ENCODE measurements at regions not wholly inside any gene's neighbourhood (a gene's known extent, or its start where the extent isn't known, plus 50 kb on each side); places are given as distances from the start of the nearest gene placed in this dataset.

DNA sequence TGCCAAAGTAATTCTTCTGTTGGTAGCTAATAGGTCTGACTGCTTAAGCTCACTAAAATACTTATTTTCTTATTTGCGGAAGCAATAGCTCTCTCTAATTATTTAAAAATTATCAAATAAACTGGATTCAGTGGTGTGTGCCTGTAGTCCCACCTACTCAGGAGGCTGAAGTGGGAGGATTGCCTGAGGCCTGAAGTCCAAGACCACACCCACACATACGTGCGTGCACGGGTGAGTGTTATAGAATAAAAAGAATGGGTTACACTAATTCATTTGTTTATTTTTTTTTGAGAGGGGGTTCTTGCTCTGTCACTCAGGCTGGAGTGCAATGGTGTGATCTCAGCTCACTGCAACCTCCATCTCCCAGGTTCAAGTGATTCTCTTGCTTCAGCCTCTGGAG is 94.2 kb upstream of the HNRNPU start:
- ATAC-seq, result no peak
- TF ChIP-seq, protein P1, sequence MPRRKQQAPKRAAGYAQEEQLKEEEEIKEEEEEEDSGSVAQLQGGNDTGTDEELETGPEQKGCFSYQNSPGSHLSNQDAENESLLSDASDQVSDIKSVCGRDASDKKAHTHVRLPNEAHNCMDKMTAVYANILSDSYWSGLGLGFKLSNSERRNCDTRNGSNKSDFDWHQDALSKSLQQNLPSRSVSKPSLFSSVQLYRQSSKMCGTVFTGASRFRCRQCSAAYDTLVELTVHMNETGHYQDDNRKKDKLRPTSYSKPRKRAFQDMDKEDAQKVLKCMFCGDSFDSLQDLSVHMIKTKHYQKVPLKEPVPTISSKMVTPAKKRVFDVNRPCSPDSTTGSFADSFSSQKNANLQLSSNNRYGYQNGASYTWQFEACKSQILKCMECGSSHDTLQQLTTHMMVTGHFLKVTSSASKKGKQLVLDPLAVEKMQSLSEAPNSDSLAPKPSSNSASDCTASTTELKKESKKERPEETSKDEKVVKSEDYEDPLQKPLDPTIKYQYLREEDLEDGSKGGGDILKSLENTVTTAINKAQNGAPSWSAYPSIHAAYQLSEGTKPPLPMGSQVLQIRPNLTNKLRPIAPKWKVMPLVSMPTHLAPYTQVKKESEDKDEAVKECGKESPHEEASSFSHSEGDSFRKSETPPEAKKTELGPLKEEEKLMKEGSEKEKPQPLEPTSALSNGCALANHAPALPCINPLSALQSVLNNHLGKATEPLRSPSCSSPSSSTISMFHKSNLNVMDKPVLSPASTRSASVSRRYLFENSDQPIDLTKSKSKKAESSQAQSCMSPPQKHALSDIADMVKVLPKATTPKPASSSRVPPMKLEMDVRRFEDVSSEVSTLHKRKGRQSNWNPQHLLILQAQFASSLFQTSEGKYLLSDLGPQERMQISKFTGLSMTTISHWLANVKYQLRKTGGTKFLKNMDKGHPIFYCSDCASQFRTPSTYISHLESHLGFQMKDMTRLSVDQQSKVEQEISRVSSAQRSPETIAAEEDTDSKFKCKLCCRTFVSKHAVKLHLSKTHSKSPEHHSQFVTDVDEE (CRISPR knock-in tag; IDR thresholded peaks at IDR 0.05), result no peak
- TF ChIP-seq CSDC2 (CRISPR knock-in tag; IDR thresholded peaks at IDR 0.05) (no peak), ZFP3 (CRISPR knock-in tag; IDR thresholded peaks at IDR 0.05) (no peak), TCF4 (CRISPR knock-in tag; IDR thresholded peaks at IDR 0.05; ENCODE audit: borderline replicate concordance) (no peak), PPARA (CRISPR knock-in tag; IDR thresholded peaks at IDR 0.05; ENCODE audit: borderline replicate concordance) (no peak), ZNF8 (CRISPR knock-in tag; IDR thresholded peaks at IDR 0.05) (no peak), GLIS3 (CRISPR knock-in tag; IDR thresholded peaks at IDR 0.05) (no peak)

DNA sequence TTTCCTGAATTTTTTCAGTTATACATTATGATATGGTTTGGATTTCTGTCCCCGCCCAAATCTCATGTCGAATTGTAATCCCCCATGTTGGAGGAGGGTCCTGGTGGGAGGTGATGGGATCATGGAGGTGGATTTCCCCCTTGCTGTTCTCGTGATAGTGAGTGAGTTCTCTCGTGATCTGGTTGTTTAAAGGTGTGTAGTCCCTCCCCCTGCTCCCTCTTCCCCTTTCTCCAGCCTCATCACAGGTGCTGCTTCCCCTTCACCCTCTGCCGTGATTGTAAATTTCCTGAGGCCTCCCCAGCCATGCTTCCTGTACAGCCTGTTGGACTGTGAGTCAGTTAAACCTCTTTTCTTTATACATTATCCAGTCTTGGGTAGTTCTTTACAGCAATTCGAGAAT is 93.2 kb upstream of the HNRNPU start:
- TF ChIP-seq, protein P2, sequence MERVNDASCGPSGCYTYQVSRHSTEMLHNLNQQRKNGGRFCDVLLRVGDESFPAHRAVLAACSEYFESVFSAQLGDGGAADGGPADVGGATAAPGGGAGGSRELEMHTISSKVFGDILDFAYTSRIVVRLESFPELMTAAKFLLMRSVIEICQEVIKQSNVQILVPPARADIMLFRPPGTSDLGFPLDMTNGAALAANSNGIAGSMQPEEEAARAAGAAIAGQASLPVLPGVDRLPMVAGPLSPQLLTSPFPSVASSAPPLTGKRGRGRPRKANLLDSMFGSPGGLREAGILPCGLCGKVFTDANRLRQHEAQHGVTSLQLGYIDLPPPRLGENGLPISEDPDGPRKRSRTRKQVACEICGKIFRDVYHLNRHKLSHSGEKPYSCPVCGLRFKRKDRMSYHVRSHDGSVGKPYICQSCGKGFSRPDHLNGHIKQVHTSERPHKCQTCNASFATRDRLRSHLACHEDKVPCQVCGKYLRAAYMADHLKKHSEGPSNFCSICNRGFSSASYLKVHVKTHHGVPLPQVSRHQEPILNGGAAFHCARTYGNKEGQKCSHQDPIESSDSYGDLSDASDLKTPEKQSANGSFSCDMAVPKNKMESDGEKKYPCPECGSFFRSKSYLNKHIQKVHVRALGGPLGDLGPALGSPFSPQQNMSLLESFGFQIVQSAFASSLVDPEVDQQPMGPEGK (CRISPR knock-in tag; IDR thresholded peaks at IDR 0.05; ENCODE audit: borderline replicate concordance), result no peak
- TF ChIP-seq TOX (CRISPR knock-in tag; IDR thresholded peaks at IDR 0.05; ENCODE audit: borderline replicate concordance) (no peak), ESRRG (CRISPR knock-in tag; IDR thresholded peaks at IDR 0.05) (no peak), BACH2 (CRISPR knock-in tag; IDR thresholded peaks at IDR 0.05; ENCODE audit: borderline replicate concordance) (no peak), ISL1 (CRISPR knock-in tag; IDR thresholded peaks at IDR 0.05) (no peak), ZNF8 (CRISPR knock-in tag; IDR thresholded peaks at IDR 0.05) (no peak), ZFP30 (CRISPR knock-in tag; IDR thresholded peaks at IDR 0.05) (no peak), RARB (CRISPR knock-in tag; IDR thresholded peaks at IDR 0.05) (no peak), ZFP3 (CRISPR knock-in tag; IDR thresholded peaks at IDR 0.05) (no peak), SNAI2 (CRISPR knock-in tag; IDR thresholded peaks at IDR 0.05) (no peak), ZC3H10 (CRISPR knock-in tag; IDR thresholded peaks at IDR 0.05) (no peak), ZNF565 (CRISPR knock-in tag; conservative IDR thresholded peaks at IDR 0.05; ENCODE audit: low read depth) (no peak)
- TF ChIP-seq, protein P1 (CRISPR knock-in tag; IDR thresholded peaks at IDR 0.05), result no peak
- TF ChIP-seq, protein P3, sequence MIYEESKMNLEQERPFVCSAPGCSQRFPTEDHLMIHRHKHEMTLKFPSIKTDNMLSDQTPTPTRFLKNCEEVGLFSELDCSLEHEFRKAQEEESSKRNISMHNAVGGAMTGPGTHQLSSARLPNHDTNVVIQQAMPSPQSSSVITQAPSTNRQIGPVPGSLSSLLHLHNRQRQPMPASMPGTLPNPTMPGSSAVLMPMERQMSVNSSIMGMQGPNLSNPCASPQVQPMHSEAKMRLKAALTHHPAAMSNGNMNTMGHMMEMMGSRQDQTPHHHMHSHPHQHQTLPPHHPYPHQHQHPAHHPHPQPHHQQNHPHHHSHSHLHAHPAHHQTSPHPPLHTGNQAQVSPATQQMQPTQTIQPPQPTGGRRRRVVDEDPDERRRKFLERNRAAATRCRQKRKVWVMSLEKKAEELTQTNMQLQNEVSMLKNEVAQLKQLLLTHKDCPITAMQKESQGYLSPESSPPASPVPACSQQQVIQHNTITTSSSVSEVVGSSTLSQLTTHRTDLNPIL (CRISPR knock-in tag; IDR thresholded peaks at IDR 0.05; ENCODE audit: low read depth), result no peak
- no peak for ATAC-seq

DNA sequence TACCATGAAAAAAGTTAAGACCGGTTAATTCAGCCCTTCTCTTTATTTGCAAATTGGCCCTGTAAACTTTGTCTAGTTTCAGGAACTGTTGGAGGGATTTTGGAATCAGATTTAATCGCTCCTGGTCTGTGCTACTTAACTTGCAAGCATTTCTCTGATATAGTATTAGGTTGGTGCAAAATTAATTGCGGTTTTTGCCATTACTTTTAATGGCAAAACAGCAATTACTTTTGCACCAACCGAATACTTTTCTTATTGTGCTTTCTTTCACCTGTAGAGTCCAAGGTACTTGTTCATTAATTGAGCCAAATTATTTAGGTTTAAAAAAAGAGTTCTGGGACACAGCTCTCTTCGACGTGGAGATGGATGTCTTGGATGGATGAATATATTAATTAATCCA is 92.8 kb upstream of the HNRNPU start:
- TF ChIP-seq OSR1 (CRISPR knock-in tag; IDR thresholded peaks at IDR 0.05) (no peak), ZC3H10 (CRISPR knock-in tag; IDR thresholded peaks at IDR 0.05) (no peak), BACH2 (CRISPR knock-in tag; IDR thresholded peaks at IDR 0.05; ENCODE audit: borderline replicate concordance) (no peak), ZFP30 (CRISPR knock-in tag; IDR thresholded peaks at IDR 0.05) (no peak), ZNF70 (CRISPR knock-in tag; IDR thresholded peaks at IDR 0.05) (no peak), ARNTL (CRISPR knock-in tag; IDR thresholded peaks at IDR 0.05; ENCODE audit: borderline replicate concordance, low read depth) (no peak), TOX (CRISPR knock-in tag; IDR thresholded peaks at IDR 0.05; ENCODE audit: borderline replicate concordance) (no peak), PPARA (CRISPR knock-in tag; IDR thresholded peaks at IDR 0.05; ENCODE audit: borderline replicate concordance) (no peak), ZNF8 (CRISPR knock-in tag; IDR thresholded peaks at IDR 0.05) (no peak), RARB (CRISPR knock-in tag; IDR thresholded peaks at IDR 0.05) (no peak), ZFP3 (CRISPR knock-in tag; IDR thresholded peaks at IDR 0.05) (no peak)
- TF ChIP-seq, protein P1 (CRISPR knock-in tag; IDR thresholded peaks at IDR 0.05), result no peak
- TF ChIP-seq, protein P4, sequence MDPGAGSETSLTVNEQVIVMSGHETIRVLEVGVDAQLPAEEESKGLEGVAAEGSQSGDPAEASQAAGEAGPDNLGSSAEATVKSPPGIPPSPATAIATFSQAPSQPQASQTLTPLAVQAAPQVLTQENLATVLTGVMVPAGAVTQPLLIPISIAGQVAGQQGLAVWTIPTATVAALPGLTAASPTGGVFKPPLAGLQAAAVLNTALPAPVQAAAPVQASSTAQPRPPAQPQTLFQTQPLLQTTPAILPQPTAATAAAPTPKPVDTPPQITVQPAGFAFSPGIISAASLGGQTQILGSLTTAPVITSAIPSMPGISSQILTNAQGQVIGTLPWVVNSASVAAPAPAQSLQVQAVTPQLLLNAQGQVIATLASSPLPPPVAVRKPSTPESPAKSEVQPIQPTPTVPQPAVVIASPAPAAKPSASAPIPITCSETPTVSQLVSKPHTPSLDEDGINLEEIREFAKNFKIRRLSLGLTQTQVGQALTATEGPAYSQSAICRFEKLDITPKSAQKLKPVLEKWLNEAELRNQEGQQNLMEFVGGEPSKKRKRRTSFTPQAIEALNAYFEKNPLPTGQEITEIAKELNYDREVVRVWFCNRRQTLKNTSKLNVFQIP (CRISPR knock-in tag; IDR thresholded peaks at IDR 0.05; ENCODE audit: borderline replicate concordance, low read depth), result no peak
- TF ChIP-seq, protein P2 (CRISPR knock-in tag; IDR thresholded peaks at IDR 0.05; ENCODE audit: borderline replicate concordance), result no peak
- no peak for ATAC-seq

Measured in SK-N-SH treated with all-trans-retinoic acid at 6 μM for 48 hours (cell line).